Panc1 (cell line): ENCODE measurements at regions not wholly inside any gene's neighbourhood (a gene's known extent, or its start where the extent isn't known, plus 50 kb on each side); places are given as distances from the start of the nearest gene placed in this dataset.

Experiments used
- ATAC-seq: fragments of 200-7000 bp; cut with Tn5 transposase; 2 replicates; pipeline ENCODE4 v1.9.1; 2020; ENCODE audit warnings: mild to moderate bottlenecking, moderate library complexity
- BruUV-seq: library from RNA; stranded (reverse); fragments of 400-500 nt; replicated peaks from 2 replicates; lab custom pipeline; 2021; lab: Mats Ljungman, UMichigan
- CTCF ChIA-PET: fragments of 300-600 bp; sonication (Branson Sonifier 250); formaldehyde crosslinking; loops from one replicate; lab custom pipeline; 2022; ENCODE audit warnings: antibody characterized with exemption; lab: Charles Lee
- POLR2A ChIA-PET: fragments of 300-600 bp; sonication (Branson Sonifier 250); formaldehyde crosslinking; loops from one replicate; lab custom pipeline; 2022; ENCODE audit warnings: antibody characterized with exemption; lab: Charles Lee
- DNase-seq: peaks from one replicate; pipeline ENCODE4 v3.0.0-alpha.2; 2010; ENCODE audit warnings: low read depth, low spot score
- H3K27ac ChIP-seq: 2 replicates; pipeline ENCODE4 v1.5.1; 2011; ENCODE audit warnings: mild to moderate bottlenecking, low read length, inconsistent platforms
- H3K27me3 ChIP-seq: fragments of 200-500 bp; sonication (Bioruptor generic); 2 replicates; pipeline ENCODE4 v1.6.0; 2014; ENCODE audit warnings: low read length, inconsistent platforms; ENCODE audit not compliant: control insufficient read depth, insufficient read depth
- H3K36me3 ChIP-seq: fragments of 200-500 bp; sonication (Bioruptor generic); 2 replicates; pipeline ENCODE4 v1.5.1; 2014; ENCODE audit warnings: inconsistent platforms, mild to moderate bottlenecking, low read length, moderate library complexity; ENCODE audit not compliant: control insufficient read depth, insufficient read depth
- H3K4me1 ChIP-seq: 2 replicates; pipeline ENCODE4 v1.5.1; 2011; ENCODE audit warnings: inconsistent platforms, mild to moderate bottlenecking, low read length, moderate library complexity; ENCODE audit not compliant: control insufficient read depth, insufficient read depth
- H3K4me3 ChIP-seq, 2 experiments: 2 replicates each; pipeline ENCODE4 v1.5.1; 2011 to 2012; ENCODE audit warnings: low read depth in 2 of 2, low read length in 2 of 2, mild to moderate bottlenecking in 2 of 2, inconsistent platforms in 1 of 2, moderate library complexity in 1 of 2
- H3K9me3 ChIP-seq: fragments of 200-500 bp; sonication (Bioruptor generic); 2 replicates; pipeline ENCODE4 v1.5.1; 2014; ENCODE audit warnings: low read depth, mild to moderate bottlenecking, inconsistent platforms, low read length, moderate library complexity; ENCODE audit not compliant: control insufficient read depth, insufficient read depth
- CTCF ChIP-seq: fragments of 450-650 bp; IDR thresholded peaks from 2 replicates; pipeline ENCODE4 v1.5.1; 2017; ENCODE audit warnings: mild to moderate bottlenecking
- POLR2AphosphoS5 ChIP-seq: IDR thresholded peaks from 2 replicates; pipeline ENCODE4 v1.6.1; 2012; ENCODE audit warnings: mild to moderate bottlenecking, low read depth, low read length, moderate library complexity
- REST ChIP-seq, 2 experiments: IDR thresholded peaks; 2 replicates each; pipeline ENCODE4 v1.6.1; 2011 to 2012; ENCODE audit warnings: low read depth in 2 of 2, control low read depth in 1 of 2, low read length in 1 of 2, mild to moderate bottlenecking in 1 of 2, moderate library complexity in 1 of 2; ENCODE audit not compliant: insufficient read depth in 1 of 2
- SIN3A ChIP-seq: IDR thresholded peaks from 2 replicates; pipeline ENCODE4 v1.6.1; 2012; ENCODE audit warnings: low read depth, mild to moderate bottlenecking, low read length, moderate library complexity, borderline replicate concordance; ENCODE audit not compliant: insufficient read depth
- TCF7L2 ChIP-seq: IDR thresholded peaks from 2 replicates; pipeline ENCODE4 v1.6.1; 2011; ENCODE audit warnings: mild to moderate bottlenecking, low read depth, low read length, inconsistent platforms
- in situ Hi-C: cut with HindIII; loops from 2 replicates; pipeline ENCODE4 v1.10.0; 2016; ENCODE audit warnings: low sequenced_read_pairs, low pct_unique_long_range_greater_than_20kb
- intact Hi-C: fragments of 100-400 bp; cut with micrococcal nuclease; formaldehyde crosslinking; loops from one replicate; pipeline ENCODE4 v1.10.0; 2022; ENCODE audit not compliant: unreplicated experiment

GRCh38 chr2:236901956-236902355, 183.7 kb upstream of the COPS8 start:
- DNase-seq (no peak), ATAC-seq (no peak)
- Histone ChIP-seq H3K36me3 (no peaks in the 10 kb centered on the region), H3K27me3 (peaks cover 31% of the 10 kb centered on the region), H3K27ac (no peak overlapping the region), H3K4me1 (no peaks in the 10 kb centered on the region), H3K4me3 (no peak overlapping the region), H3K9me3 (no peaks in the 10 kb centered on the region)
- POLR2A ChIA-PET: no interaction called here
- TF ChIP-seq SIN3A: no peak
- TF ChIP-seq REST (IDR thresholded peaks at IDR 0.05; ENCODE audit: insufficient read depth in 1 of 2, low read depth in 2 of 2, low read length in 1 of 2): no peak
- no peak for TF ChIP-seq TCF7L2
- TF ChIP-seq CTCF: no peak
- TF ChIP-seq POLR2AphosphoS5: no peak
- in situ Hi-C loops: no loop called here
- CTCF ChIA-PET: no interaction called here
- no TSS peak for BruUV-seq
- intact Hi-C loops: no loop called here

GRCh38 chr2:236903978-236904377, 181.7 kb upstream of the COPS8 start:
- Histone ChIP-seq H3K27me3 (peaks cover 35% of the 10 kb centered on the region), H3K36me3 (no peaks in the 10 kb centered on the region), H3K27ac (no peak overlapping the region), H3K4me1 (no peaks in the 10 kb centered on the region), H3K9me3 (no peaks in the 10 kb centered on the region), H3K4me3 (no peak overlapping the region)
- CTCF ChIA-PET: no interaction called here
- TF ChIP-seq SIN3A (no peak), POLR2AphosphoS5 (no peak), CTCF (no peak), TCF7L2 (no peak), REST (IDR thresholded peaks at IDR 0.05; ENCODE audit: insufficient read depth in 1 of 2, low read depth in 2 of 2, low read length in 1 of 2) (no peak)
- BruUV-seq: no TSS peak
- in situ Hi-C loops: no loop called here
- intact Hi-C loops: no loop called here
- DNase-seq (no peak), ATAC-seq (no peak)
- POLR2A ChIA-PET: no interaction called here
